ENCODE measurements at regions not wholly inside any gene's neighbourhood (a gene's known extent, or its start where the extent isn't known, plus 50 kb on each side); places are given as distances from the start of the nearest gene placed in this dataset.
"Not testable (repeated sequence)": the region's sequence is repeated elsewhere in the genome, so short reads cannot be mapped to it uniquely, and the experiment has no call there.

GRCh38 chr11:112343368-112344039, 82.8 kb upstream of the PLET1 start:
- H3K36me3 Mint-ChIP-seq: peaks cover 0 to 4% (median 0%) of the 10 kb centered on the region in 3 donors
- H3K27ac Mint-ChIP-seq: no peak overlapping the region
- no peak for DNase-seq
- no peaks in the 10 kb centered on the region for H3K9me3 Mint-ChIP-seq
- peaks cover 0 to 3% (median 0%) of the 10 kb centered on the region in 3 donors for H3K27me3 Mint-ChIP-seq (ENCODE audit: low read depth in 3 of 3)
- no peaks in the 10 kb centered on the region for H3K4me1 Mint-ChIP-seq
- no peak overlapping the region for H3K4me3 Mint-ChIP-seq

DNA sequence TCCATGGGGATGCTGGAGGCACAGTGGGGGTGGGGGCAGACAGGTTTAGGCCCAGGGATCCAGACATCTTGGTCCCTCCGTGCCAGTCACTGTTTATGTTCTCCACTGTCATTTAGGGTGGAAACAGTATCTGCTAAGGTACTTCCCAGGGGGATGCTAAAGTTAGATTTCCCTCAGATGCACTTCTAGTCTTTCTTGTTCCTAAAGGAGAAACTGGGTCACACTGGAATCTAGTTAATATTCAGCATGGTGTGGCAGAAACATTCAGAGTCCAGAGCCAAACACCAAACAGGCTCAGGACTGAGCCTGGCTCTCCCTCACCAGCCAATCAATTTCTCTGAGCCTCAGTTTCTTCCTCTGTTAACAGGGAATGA, 83.4 kb upstream of the PLET1 start:
- H3K36me3 Mint-ChIP-seq: peaks cover 0 to 4% (median 0%) of the 10 kb centered on the region in 3 donors
- DNase-seq: no peak
- H3K27ac Mint-ChIP-seq: no peak overlapping the region
- no peak overlapping the region for H3K4me3 Mint-ChIP-seq
- H3K4me1 Mint-ChIP-seq: no peaks in the 10 kb centered on the region
- peaks cover 0 to 3% (median 0%) of the 10 kb centered on the region in 3 donors for H3K27me3 Mint-ChIP-seq (ENCODE audit: low read depth in 3 of 3)
- H3K9me3 Mint-ChIP-seq: no peaks in the 10 kb centered on the region

DNA sequence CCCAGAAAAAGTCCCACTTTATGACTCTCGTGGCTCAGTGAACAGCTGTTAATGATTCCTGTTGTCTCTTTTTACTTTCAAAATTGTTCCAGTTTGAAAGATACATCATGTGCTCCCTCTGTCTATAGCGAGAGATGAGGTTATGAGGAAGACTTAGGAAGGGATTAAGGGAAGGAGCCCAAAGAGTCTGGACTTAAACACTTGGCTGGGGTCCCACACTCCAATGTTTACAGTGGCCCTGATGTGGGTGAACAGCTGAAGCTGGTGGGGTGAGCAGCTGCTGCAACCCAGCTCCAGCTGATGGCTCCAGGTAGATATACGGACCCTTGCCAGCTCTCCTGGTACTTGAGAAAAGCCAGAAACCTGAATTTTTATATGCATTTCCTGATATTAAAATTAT, 84.5 kb upstream of the PLET1 start:
- peaks cover 0 to 4% (median 0%) of the 10 kb centered on the region in 3 donors for H3K36me3 Mint-ChIP-seq

GRCh38 chr11:112345706-112346105, 85.0 kb upstream of the PLET1 start:
- H3K4me3 Mint-ChIP-seq: no peak overlapping the region
- DNase-seq: no peak
- H3K27ac Mint-ChIP-seq: no peak overlapping the region
- peaks cover 0 to 2% (median 0%) of the 10 kb centered on the region in 3 donors for H3K27me3 Mint-ChIP-seq (ENCODE audit: low read depth in 3 of 3)
- no peaks in the 10 kb centered on the region for H3K9me3 Mint-ChIP-seq
- H3K4me1 Mint-ChIP-seq: no peaks in the 10 kb centered on the region
- peaks cover 0 to 4% (median 0%) of the 10 kb centered on the region in 3 donors for H3K36me3 Mint-ChIP-seq

More for the DNA sequence above, 84.5 kb upstream of the PLET1 start:
- H3K27me3 Mint-ChIP-seq (ENCODE audit: low read depth in 3 of 3): peaks cover 0 to 3% (median 0%) of the 10 kb centered on the region in 3 donors
- H3K9me3 Mint-ChIP-seq: no peaks in the 10 kb centered on the region
- no peaks in the 10 kb centered on the region for H3K4me1 Mint-ChIP-seq
- DNase-seq: no peak
- H3K4me3 Mint-ChIP-seq: no peak overlapping the region
- H3K27ac Mint-ChIP-seq: no peak overlapping the region

DNA sequence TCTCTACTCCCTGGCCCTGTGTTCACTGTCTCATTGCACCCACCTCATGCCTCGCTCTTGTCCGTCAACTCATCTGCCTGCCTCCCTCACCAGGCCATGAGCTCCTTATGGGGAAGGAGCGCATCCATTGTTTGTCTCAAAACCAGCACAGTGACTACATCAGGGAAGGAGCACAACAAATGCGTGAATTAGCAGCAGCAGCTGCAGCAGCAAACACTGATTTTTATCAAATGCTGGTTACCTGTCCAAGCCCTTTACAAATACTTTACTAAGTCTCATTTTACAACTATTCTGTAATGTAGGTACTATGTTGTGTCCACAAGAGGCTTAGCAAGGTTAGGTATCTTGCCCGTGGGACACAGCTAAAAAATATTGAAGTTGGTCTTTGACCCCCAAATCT, 85.9 kb upstream of the PLET1 start:
- H3K36me3 Mint-ChIP-seq: peaks cover 0 to 4% (median 0%) of the 10 kb centered on the region in 3 donors
- no peak overlapping the region for H3K4me3 Mint-ChIP-seq
- H3K9me3 Mint-ChIP-seq: no peaks in the 10 kb centered on the region
- no peak overlapping the region for H3K27ac Mint-ChIP-seq
- no peaks in the 10 kb centered on the region for H3K4me1 Mint-ChIP-seq
- no peak for DNase-seq
- H3K27me3 Mint-ChIP-seq (ENCODE audit: low read depth in 3 of 3): no peaks in the 10 kb centered on the region

GRCh38 chr11:112348480-112349029, 87.9 kb upstream of the PLET1 start:
- no peaks in the 10 kb centered on the region for H3K4me1 Mint-ChIP-seq
- H3K27me3 Mint-ChIP-seq (ENCODE audit: low read depth in 3 of 3): no peaks in the 10 kb centered on the region
- H3K36me3 Mint-ChIP-seq: no peaks in the 10 kb centered on the region
- H3K4me3 Mint-ChIP-seq: no peak overlapping the region
- peaks cover 0 to 2% (median 0%) of the 10 kb centered on the region in 6 donors for H3K9me3 Mint-ChIP-seq
- DNase-seq: no peak
- H3K27ac Mint-ChIP-seq: no peak overlapping the region

GRCh38 chr11:112351423-112351822, 90.8 kb upstream of the PLET1 start:
- not testable (repeated sequence) for H3K27me3 Mint-ChIP-seq (ENCODE audit: low read depth in 3 of 3); H3K9me3 Mint-ChIP-seq; DNase-seq; H3K4me1 Mint-ChIP-seq; H3K36me3 Mint-ChIP-seq; H3K27ac Mint-ChIP-seq; H3K4me3 Mint-ChIP-seq

GRCh38 chr11:112352907-112353306, 92.2 kb upstream of the PLET1 start:
- Mint-ChIP-seq H3K4me1 (no peaks in the 10 kb centered on the region), H3K27ac (no peak overlapping the region), H3K4me3 (no peak overlapping the region), H3K36me3 (no peaks in the 10 kb centered on the region), H3K27me3 (ENCODE audit: low read depth in 3 of 3) (no peaks in the 10 kb centered on the region), H3K9me3 (peaks cover 0 to 2% (median 0%) of the 10 kb centered on the region in 6 donors)
- DNase-seq: no peak

GRCh38 chr11:112354364-112354763, 93.7 kb upstream of the PLET1 start:
- Mint-ChIP-seq H3K27me3 (ENCODE audit: low read depth in 3 of 3) (no peaks in the 10 kb centered on the region), H3K4me3 (no peak overlapping the region), H3K9me3 (peaks cover 0 to 2% (median 0%) of the 10 kb centered on the region in 6 donors), H3K27ac (no peak overlapping the region), H3K36me3 (peaks cover 0 to 4% (median 0%) of the 10 kb centered on the region in 3 donors), H3K4me1 (no peaks in the 10 kb centered on the region)
- no peak for DNase-seq

DNA sequence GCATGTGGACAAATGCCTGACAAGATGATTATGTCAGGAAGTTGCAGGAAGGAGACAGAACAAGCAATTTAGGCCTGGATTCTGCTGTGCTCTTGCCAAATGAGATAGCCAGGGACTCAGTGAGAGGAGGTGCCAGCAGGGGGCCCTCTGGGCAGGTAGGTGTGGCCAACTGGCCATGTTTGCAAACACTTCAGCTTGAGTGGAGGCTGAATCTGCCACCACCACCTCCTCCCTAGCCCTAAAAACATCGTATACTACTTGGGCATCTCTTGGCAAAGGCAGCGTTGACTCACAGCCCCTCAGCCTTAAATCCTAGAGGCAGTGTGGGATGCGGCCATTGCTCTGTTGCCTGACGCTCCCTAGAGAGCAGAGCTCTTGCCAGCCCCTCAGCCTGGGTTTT, 95.1 kb upstream of the PLET1 start:
- Mint-ChIP-seq H3K27ac (no peak overlapping the region), H3K4me3 (no peak overlapping the region), H3K27me3 (ENCODE audit: low read depth in 3 of 3) (no peaks in the 10 kb centered on the region), H3K4me1 (no peaks in the 10 kb centered on the region), H3K36me3 (peaks cover 0 to 4% (median 0%) of the 10 kb centered on the region in 3 donors), H3K9me3 (peaks cover 0 to 2% (median 0%) of the 10 kb centered on the region in 6 donors)
- no peak for DNase-seq

DNA sequence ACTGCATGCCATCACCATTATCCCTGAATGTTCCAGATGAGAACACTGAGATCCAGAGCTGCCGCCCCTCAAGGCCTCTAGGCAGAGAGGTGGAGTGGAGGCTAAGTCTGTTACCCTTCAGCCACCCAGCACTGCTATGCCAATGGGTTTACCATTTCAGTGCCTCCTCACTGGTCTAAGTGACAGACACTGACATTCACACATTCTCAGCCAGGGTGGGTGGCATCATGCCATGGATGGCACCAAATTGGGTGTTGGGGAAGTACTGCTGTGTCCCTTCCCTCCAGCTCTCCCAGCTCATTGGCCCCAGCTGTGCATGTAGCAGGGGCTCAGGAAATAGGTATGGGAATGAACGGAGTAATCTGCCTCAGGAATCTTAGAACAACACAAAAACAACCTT, 96.8 kb upstream of the PLET1 start:
- H3K36me3 Mint-ChIP-seq: peaks cover 0 to 9% (median 4%) of the 10 kb centered on the region in 3 donors
- no peak for DNase-seq
- no peak overlapping the region for H3K4me3 Mint-ChIP-seq
- no peaks in the 10 kb centered on the region for H3K4me1 Mint-ChIP-seq
- H3K9me3 Mint-ChIP-seq: no peaks in the 10 kb centered on the region
- peaks cover 0 to 2% (median 0%) of the 10 kb centered on the region in 3 donors for H3K27me3 Mint-ChIP-seq (ENCODE audit: low read depth in 3 of 3)
- no peak overlapping the region for H3K27ac Mint-ChIP-seq

- Mint-ChIP-seq H3K4me1 (no peaks in the 10 kb centered on the region), H3K4me3 (no peak overlapping the region), H3K36me3 (peaks cover 0 to 20% (median 4%) of the 10 kb centered on the region in 3 donors), H3K27me3 (ENCODE audit: low read depth in 3 of 3) (peaks cover 0 to 2% (median 0%) of the 10 kb centered on the region in 3 donors), H3K9me3 (no peaks in the 10 kb centered on the region), H3K27ac (no peak overlapping the region)
- DNase-seq: no peak
These were observed 100.7 kb upstream of the PLET1 start for GRCh38 chr11:112361396-112361795.

GRCh38 chr11:112363527-112363926, 102.9 kb upstream of the PLET1 start:
- no peaks in the 10 kb centered on the region for H3K4me1 Mint-ChIP-seq
- no peak overlapping the region for H3K4me3 Mint-ChIP-seq
- H3K27ac Mint-ChIP-seq: no peak overlapping the region
- peaks cover 0 to 29% (median 11%) of the 10 kb centered on the region in 3 donors for H3K36me3 Mint-ChIP-seq
- H3K9me3 Mint-ChIP-seq: no peaks in the 10 kb centered on the region
- DNase-seq: no peak
- H3K27me3 Mint-ChIP-seq (ENCODE audit: low read depth in 3 of 3): peaks cover 0 to 2% (median 2%) of the 10 kb centered on the region in 3 donors

- no peak for DNase-seq
- Mint-ChIP-seq H3K9me3 (no peaks in the 10 kb centered on the region), H3K36me3 (peaks cover 0 to 29% (median 11%) of the 10 kb centered on the region in 3 donors), H3K4me3 (no peak overlapping the region), H3K27ac (no peak overlapping the region), H3K27me3 (ENCODE audit: low read depth in 3 of 3) (peaks cover 0 to 2% (median 2%) of the 10 kb centered on the region in 3 donors), H3K4me1 (no peaks in the 10 kb centered on the region)
These were observed 104.4 kb upstream of the PLET1 start for GRCh38 chr11:112364962-112365481.
